GM18951 (cell line): ENCODE measurements at regions not wholly inside any gene's neighbourhood (a gene's known extent, or its start where the extent isn't known, plus 50 kb on each side); places are given as distances from the start of the nearest gene placed in this dataset.
"Not testable (repeated sequence)": the region's sequence is repeated elsewhere in the genome, so short reads cannot be mapped to it uniquely, and the experiment has no call there.

Source experiments
- POLR2A ChIP-seq: IDR thresholded peaks from 4 replicates; pipeline ENCODE4 v1.6.1; 2011; ENCODE audit warnings: mild to moderate bottlenecking; ENCODE audit not compliant: insufficient read length, insufficient read depth; ENCODE audit errors: extremely low read depth
- in situ Hi-C: fragments of 300-500 bp; cut with MboI; formaldehyde crosslinking; loops from one replicate; pipeline ENCODE4 v1.12.0; 2022; ENCODE audit warnings: low sequenced_read_pairs, mixed read lengths, inconsistent platforms; ENCODE audit not compliant: unreplicated experiment

DNA sequence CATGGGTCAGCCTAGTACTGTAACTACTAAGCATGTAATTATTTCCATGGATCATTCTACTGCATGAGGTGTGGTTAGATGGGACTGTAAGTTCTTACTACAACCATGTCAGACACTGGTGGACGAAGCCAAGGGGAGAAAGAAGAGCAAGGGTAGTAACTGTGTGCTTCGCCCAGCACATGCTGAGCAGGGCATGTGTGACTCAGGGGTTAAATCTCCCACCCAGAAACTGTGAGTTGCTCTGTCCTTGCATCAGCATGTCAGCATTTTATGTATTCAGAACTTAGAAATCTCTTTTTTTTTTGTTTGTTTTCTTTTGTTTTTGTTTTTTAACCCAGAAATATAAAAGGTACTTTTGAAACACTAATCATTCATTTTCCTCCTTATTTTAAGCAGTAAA, 436.6 kb upstream of the KLF12 start:
- TF ChIP-seq POLR2A, result no peak
- in situ Hi-C loops, result no loop called here

DNA sequence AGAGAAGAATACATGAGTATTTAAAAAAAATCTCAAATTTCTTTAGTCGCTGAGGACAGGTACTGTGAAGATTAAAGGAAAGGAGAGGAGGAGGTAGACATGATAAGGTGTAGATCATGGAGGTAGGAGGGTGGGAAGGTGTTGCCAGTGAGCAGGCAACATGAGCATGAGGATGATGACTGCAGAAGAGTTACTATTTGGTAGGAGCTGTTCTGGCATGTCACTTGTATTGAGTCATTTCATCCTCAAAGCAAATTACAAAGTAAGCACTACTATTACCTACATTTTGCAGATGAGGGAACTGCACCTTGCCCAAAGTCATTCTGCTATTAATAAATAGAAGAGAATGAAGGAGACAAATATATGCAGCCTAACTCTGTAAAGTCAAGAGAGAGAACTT, 435.8 kb upstream of the KLF12 start:
- in situ Hi-C loops, result no loop called here

DNA sequence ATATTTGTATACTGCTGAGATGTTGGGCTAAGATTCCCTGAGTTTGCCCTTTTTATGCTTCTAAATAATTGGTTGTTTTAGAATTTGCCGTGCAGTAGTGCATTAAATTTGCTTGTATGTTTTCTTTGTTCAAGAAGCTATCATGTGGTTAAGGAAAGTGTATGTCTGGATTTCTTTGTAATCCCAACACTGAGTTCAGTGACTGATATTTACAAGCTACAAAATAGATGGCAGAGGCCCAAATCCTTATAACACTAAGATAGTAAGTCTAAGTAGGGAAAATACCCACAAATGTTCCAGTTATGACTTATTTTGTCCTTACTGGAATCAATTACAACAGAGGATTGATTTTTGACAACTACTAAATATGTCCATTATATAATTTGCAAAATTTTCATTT, 435.0 kb upstream of the KLF12 start:
- in situ Hi-C loops, result no loop called here
- no peak for TF ChIP-seq POLR2A

More for the DNA sequence above, 435.8 kb upstream of the KLF12 start:
- TF ChIP-seq POLR2A, result no peak

DNA sequence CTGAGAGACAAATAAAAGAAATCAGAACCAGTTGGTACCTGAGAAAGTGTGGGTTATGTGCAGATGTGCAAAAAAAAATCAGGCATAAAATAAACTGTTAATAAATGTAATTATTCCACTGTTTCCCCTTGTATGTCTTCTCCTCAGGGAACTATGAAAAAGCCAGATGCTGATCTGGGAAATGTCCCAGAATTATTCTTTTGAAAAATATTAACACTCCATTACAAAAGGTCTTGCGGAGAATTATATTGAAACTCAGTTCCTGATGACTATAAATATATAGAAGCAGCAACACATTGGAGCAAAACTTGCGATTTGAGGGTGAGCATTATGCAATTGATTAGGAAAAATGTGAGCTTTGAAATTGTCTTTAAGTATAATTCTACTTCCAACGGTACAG, 433.3 kb upstream of the KLF12 start:
- in situ Hi-C loops, result no loop called here
- TF ChIP-seq POLR2A, result no peak

DNA sequence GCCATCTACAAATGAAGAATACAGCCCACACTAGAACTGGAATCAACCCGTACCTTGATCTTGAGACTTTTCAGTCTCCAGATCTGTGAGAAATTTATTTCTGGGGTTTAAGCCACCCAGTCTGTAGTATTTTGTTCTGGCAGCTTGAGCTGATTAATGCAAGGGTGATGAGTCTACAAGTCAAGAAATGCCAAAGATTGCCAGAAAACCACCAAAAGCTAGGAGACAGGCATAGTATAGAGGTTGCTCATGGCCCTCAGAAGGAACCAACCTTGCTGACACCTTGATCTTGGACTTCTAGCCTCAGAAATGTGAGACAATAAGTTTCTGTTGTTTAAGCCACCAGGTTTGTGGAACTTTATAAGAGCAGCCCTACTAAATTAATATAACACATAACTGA, 428.2 kb upstream of the KLF12 start:
- TF ChIP-seq POLR2A, result no peak
- in situ Hi-C loops, result no loop called here

DNA sequence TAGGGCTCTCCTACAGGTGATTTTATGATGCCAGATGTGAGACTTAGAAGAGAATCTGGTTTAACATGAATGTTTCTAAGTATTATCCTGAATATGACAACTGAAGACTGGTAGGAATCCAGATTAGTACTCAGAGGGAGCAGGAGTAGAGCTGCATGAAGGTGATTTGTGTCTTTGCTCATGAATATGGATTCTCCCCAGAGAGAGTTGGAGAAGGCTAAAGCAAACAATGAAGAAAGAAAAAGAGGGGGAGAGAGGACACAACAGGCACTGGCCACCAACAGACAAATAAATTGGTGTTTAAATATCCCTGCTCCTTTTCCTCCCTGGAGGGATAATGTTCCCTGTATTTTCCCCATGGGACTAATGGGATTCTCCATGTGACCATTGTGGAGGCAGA, 427.0 kb upstream of the KLF12 start:
- TF ChIP-seq POLR2A, result no peak
- in situ Hi-C loops, result no loop called here

DNA sequence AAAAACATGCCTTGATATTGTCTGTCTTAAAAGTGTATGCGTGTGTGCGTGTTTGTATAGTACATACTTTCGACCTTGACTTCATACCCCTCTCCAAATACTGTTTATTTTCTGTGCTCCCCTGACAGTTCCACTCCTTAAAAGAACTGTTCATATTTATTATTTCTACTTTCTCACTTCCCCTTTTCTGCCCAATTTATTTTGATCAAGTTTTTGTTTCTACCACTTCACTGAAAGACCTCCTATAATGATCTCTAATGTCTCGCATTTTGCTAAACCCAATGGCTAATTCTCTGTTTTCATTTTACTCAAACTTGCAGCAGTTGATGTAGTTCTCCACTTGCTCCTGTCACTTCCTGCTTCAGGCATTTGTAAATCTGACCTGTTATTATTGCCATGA, 426.1 kb upstream of the KLF12 start:
- in situ Hi-C loops, result no loop called here
- TF ChIP-seq POLR2A, result no peak

DNA sequence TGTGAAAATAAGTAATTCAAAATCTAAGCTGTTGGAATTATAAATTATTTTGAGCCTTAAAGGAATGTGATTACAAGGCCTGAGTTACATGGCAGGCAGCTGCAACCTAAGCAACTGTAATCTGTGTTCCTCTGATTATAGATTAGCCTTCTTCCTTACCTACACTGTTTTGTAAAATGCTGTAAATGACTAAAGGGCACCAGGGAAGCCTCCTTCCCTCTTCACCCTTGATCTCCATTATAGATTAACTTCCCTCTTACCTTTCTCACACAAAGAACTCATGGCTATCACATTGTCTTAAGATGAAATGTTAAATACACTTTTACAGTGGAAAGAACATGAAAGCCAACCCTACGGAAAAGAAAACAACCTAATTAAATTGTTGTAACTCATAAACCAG, 423.7 kb upstream of the KLF12 start:
- no peak for TF ChIP-seq POLR2A
- in situ Hi-C loops, result no loop called here

DNA sequence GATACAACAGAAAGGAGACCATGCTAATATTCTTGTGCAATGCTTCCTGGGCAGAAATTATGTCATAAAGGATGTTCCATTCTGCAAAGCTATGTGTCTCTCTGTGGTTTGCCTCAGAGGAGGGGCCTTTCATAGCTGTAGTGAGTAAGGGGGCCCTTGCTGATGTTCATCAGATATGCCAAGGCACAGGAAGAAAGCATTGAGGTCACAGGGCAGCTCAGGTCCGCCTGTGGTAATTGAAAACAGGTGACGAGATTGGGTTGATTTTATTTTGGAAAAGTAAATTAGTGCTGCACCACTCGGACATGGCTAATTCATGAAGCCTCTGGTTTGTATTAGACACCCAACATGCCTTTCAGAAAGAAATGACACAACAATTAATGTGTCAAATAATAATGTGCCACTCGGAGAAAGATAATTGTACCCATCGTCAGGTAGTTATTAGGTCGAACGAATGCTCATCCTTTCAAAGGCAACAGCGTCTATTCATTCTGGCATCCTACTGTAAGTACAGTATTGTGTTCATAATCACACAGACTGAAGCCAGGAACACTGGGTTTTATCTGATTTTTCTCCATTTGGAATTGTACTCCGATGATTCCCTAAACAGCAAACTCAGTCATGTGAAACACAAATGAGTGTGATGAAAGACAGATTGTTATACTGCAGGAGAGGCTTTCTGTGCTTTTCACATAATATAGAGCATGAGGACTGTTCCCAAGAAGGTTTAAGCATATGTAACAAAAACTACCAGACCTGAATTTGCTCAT, 421.6 kb upstream of the KLF12 start:
- no peak for TF ChIP-seq POLR2A
- in situ Hi-C loops, result no loop called here

DNA sequence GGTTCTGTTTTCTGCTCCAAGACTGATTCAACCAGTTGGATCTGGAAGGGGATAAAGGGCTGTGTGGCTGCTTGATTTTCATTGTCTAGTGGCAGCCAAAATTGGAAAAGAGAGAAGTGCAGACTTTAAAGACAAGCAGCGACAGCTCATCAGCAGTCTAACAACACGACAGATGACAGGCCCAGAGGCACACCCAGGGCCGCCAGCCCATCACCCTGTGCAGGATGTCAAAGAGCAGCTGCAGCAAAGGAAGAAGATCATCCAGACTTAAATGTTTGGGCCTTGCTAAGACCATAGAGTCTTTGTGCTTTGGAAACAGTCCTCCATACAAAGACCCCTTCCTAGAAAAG, 421.0 kb upstream of the KLF12 start:
- in situ Hi-C loops, result no loop called here
- no peak for TF ChIP-seq POLR2A

DNA sequence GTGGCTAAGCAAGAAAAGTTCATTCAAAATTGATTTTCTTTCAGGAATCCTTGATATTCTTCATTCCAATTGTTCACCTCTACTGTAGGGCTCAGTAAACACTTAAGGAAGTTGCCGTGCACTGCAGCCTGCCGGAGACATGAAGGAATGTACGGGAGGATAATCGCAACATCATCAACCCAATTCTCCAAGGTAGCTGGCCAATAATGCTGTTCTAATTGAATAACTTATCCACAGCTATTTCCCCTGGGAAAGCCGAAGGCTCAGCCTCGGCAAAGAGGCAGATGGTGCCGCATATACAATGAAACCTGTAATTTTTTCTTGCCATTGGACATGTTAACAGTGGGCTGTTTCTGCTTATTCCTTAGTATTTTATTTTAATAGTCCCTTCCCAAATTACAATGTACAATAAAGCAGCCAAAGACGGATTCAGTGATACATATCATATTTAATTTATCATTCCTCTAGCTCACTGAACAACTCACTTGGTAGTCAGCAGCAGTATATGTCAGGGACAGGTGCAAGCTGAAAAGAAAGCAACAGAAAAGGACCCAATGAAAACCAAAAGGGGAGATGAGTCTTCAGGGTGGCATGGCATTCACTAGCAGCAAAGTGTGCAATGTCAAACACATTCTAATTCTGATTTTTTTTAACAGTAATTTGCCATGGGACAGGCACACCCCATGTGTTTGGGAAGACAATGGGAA, 420.5 kb upstream of the KLF12 start:
- in situ Hi-C loops, result no loop called here
- TF ChIP-seq POLR2A, result no peak

DNA sequence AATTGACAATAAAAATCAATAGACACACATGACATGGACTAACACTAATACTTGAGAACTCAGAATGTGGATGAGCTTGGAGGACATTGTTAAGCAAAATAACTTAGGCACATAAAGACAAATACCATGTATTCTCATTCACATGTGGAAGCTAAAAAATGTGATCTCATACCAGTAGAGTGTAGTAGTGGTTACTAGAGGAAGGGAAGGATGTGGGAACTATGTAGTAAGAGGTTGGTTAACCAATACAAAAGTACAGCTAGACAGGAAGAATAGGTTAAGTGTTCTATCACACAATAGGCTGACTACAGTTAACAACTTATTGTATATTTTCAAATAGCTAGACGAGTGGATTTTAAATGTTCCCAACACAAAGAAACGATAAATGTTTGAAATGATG, 415.8 kb upstream of the KLF12 start:
- in situ Hi-C loops, result no loop called here
- no peak for TF ChIP-seq POLR2A

DNA sequence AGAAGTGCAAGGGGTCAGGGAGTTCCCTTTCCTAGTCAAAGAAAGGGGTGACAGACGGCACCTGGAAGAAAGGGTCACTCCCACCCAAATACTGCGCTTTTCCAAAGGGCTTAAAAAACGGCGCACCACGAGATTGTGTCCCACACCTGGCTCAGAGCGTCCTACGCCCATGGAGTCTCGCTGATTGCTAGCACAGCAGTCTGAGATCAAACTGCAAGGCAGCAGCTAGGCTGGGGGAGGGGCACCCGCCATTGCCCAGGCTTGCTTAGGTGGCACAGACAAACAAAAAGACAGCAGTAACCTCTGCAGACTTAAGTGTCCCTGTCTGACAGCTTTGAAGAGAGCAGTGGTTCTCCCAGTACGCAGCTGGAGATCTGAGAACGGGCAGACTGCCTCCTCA, 402.4 kb upstream of the KLF12 start:
- in situ Hi-C loops, result not testable (repeated sequence)

DNA sequence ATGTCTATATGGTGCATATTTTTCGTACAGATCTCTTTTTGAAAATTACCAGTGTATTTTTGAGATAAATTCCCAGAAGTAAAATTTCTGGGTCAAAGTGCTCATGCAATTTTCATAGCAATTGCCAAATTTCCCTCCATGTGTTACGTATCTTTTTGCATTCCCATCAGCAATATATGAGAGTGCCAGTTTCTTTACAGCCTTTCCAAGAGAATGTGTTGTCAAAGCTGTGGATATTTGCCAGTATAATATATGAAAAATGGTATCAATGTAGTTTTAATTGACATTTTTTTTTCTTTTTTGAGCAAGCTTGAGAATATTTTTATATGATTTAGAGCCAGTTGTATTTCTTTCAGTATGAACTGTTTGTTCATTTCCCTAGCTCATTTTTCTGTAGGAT, 399.0 kb upstream of the KLF12 start:
- TF ChIP-seq POLR2A, result no peak
- in situ Hi-C loops, result no loop called here
